ENCODE measurements at regions not wholly inside any gene's neighbourhood (a gene's known extent, or its start where the extent isn't known, plus 50 kb on each side); places are given as distances from the start of the nearest gene placed in this dataset.
"Not testable (repeated sequence)": the region's sequence is repeated elsewhere in the genome, so short reads cannot be mapped to it uniquely, and the experiment has no call there.

GRCh38 chr21:18832950-18833349 is 429.4 kb upstream of the TMPRSS15 start:
- FAIRE-seq = no peak

GRCh38 chr21:18834121-18834520 is 430.5 kb upstream of the TMPRSS15 start:
- not testable (repeated sequence) for FAIRE-seq

GRCh38 chr21:18840239-18840638 is 436.7 kb upstream of the TMPRSS15 start:
- no peak for FAIRE-seq

- FAIRE-seq = not testable (repeated sequence)
Observed at GRCh38 chr21:18857606-18858005, 454.0 kb upstream of the TMPRSS15 start.

GRCh38 chr21:18869104-18869503 is 465.5 kb upstream of the TMPRSS15 start:
- no peak for FAIRE-seq

GRCh38 chr21:18877917-18878316 is 474.3 kb upstream of the TMPRSS15 start:
- no peak for FAIRE-seq

- FAIRE-seq = no peak
Observed at GRCh38 chr21:18887922-18888602, 484.5 kb upstream of the TMPRSS15 start.

- FAIRE-seq = no peak
Observed at GRCh38 chr21:18893406-18893805, 489.8 kb upstream of the TMPRSS15 start.

GRCh38 chr21:18894387-18894786 is 490.8 kb upstream of the TMPRSS15 start:
- no peak for FAIRE-seq

- FAIRE-seq = no peak
Observed at GRCh38 chr21:18899261-18899660, 495.7 kb upstream of the TMPRSS15 start.

- no peak for FAIRE-seq
Observed at GRCh38 chr21:18902660-18903059, 499.1 kb upstream of the TMPRSS15 start.

GRCh38 chr21:18907076-18907475 is 503.5 kb upstream of the TMPRSS15 start:
- no peak for FAIRE-seq

GRCh38 chr21:18908641-18909040 is 505.1 kb upstream of the TMPRSS15 start:
- FAIRE-seq = no peak

- no peak for FAIRE-seq
Observed at GRCh38 chr21:18913914-18914313, 510.3 kb upstream of the TMPRSS15 start.

- no peak for FAIRE-seq
Observed at GRCh38 chr21:18914570-18914969, 511.0 kb upstream of the TMPRSS15 start.

- FAIRE-seq = no peak
Observed at GRCh38 chr21:18917622-18918021, 514.0 kb upstream of the TMPRSS15 start.

- no peak for FAIRE-seq
Observed at GRCh38 chr21:18931237-18931636, 527.7 kb upstream of the TMPRSS15 start.

GRCh38 chr21:18937337-18937736 is 533.8 kb upstream of the TMPRSS15 start:
- no peak for FAIRE-seq

GRCh38 chr21:18940791-18941190 is 537.2 kb upstream of the TMPRSS15 start:
- FAIRE-seq = no peak

GRCh38 chr21:18950045-18950740 is 546.6 kb upstream of the TMPRSS15 start:
- no peak for FAIRE-seq

- FAIRE-seq = no peak
Observed at GRCh38 chr21:18951271-18952038, 547.9 kb upstream of the TMPRSS15 start.

GRCh38 chr21:18954441-18954844 is 550.9 kb upstream of the TMPRSS15 start:
- no peak for FAIRE-seq

GRCh38 chr21:18959817-18960216 is 556.2 kb upstream of the TMPRSS15 start:
- FAIRE-seq = no peak

GRCh38 chr21:18960306-18960705 is 556.7 kb upstream of the TMPRSS15 start:
- no peak for FAIRE-seq
